AG04450 (cell line): ENCODE measurements at regions not wholly inside any gene's neighbourhood (a gene's known extent, or its start where the extent isn't known, plus 50 kb on each side); places are given as distances from the start of the nearest gene placed in this dataset.

Experiments
- CTCF ChIA-PET: fragments of 300-600, 350-600 bp; formaldehyde crosslinking; extraction: SDS; loops from one replicate; lab custom pipeline; 2022; ENCODE audit warnings: antibody characterized with exemption, inconsistent platforms; lab: Charles Lee
- POLR2A ChIA-PET: fragments of 350-600 bp; formaldehyde crosslinking; extraction: SDS; loops from one replicate; lab custom pipeline; 2021; ENCODE audit warnings: antibody characterized with exemption, inconsistent platforms; lab: Yijun Ruan, JAX
- DNase-seq: peaks from one replicate; pipeline ENCODE4 v3.0.0-alpha.2; 2011; ENCODE audit warnings: low read depth, low spot score
- H3K27ac ChIP-seq: one replicate; pipeline ENCODE4 v1.5.1; 2012; ENCODE audit warnings: low read depth, low read length, control low read depth
- H3K27me3 ChIP-seq: one replicate; pipeline ENCODE4 v1.6.0; 2012; ENCODE audit warnings: low read length; ENCODE audit not compliant: control insufficient read depth, insufficient read depth
- H3K4me3 ChIP-seq: 2 replicates; pipeline ENCODE4 v1.5.1; 2011; ENCODE audit warnings: mild to moderate bottlenecking, low read depth, low read length, control low read depth
- H3K9me3 ChIP-seq: 2 replicates; pipeline ENCODE4 v1.5.1; 2012; ENCODE audit warnings: low read length; ENCODE audit not compliant: control insufficient read depth, insufficient read depth
- CTCF ChIP-seq: IDR thresholded peaks from 2 replicates; pipeline ENCODE4 v1.5.1; 2011; ENCODE audit warnings: low read depth, low read length, control low read depth, inconsistent platforms

- CTCF ChIA-PET: no interaction called here
- no peaks in the 10 kb centered on the region for H3K27me3 ChIP-seq
- POLR2A ChIA-PET: no interaction called here
Observed at GRCh38 chr16:79320956-79321355, 279.6 kb downstream of the MAF start.

GRCh38 chr16:79318143-79318899 is 282.2 kb downstream of the MAF start:
- no peaks in the 10 kb centered on the region for H3K27me3 ChIP-seq
- peaks cover 38% of the 10 kb centered on the region for H3K9me3 ChIP-seq
- TF ChIP-seq CTCF: no peak
- DNase-seq: no peak
- POLR2A ChIA-PET: no interaction called here
- H3K4me3 ChIP-seq: no peak overlapping the region
- CTCF ChIA-PET: no interaction called here
- no peak overlapping the region for H3K27ac ChIP-seq

More at GRCh38 chr16:79320956-79321355, 279.6 kb downstream of the MAF start:
- no peak for DNase-seq
- H3K27ac ChIP-seq: no peak overlapping the region
- H3K4me3 ChIP-seq: no peak overlapping the region
- TF ChIP-seq CTCF: no peak
- H3K9me3 ChIP-seq: peaks cover 42% of the 10 kb centered on the region

- H3K27ac ChIP-seq: no peak overlapping the region
- no peak for DNase-seq
- H3K27me3 ChIP-seq: no peaks in the 10 kb centered on the region
- TF ChIP-seq CTCF: no peak
- ChIA-PET POLR2A (no interaction called here), CTCF (no interaction called here)
- peaks cover 43% of the 10 kb centered on the region for H3K9me3 ChIP-seq
- no peak overlapping the region for H3K4me3 ChIP-seq
Observed at GRCh38 chr16:79317521-79317920, 283.0 kb downstream of the MAF start.

- H3K27me3 ChIP-seq: no peaks in the 10 kb centered on the region
- POLR2A ChIA-PET: no interaction called here
- CTCF ChIA-PET: no interaction called here
- peaks cover 45% of the 10 kb centered on the region for H3K9me3 ChIP-seq
- no peak overlapping the region for H3K4me3 ChIP-seq
- TF ChIP-seq CTCF: no peak
- H3K27ac ChIP-seq: no peak overlapping the region
- no peak for DNase-seq
Observed at GRCh38 chr16:79317026-79317425, 283.5 kb downstream of the MAF start.

- CTCF ChIA-PET: no interaction called here
- H3K4me3 ChIP-seq: no peak overlapping the region
- POLR2A ChIA-PET: no interaction called here
- no peak for DNase-seq
- H3K9me3 ChIP-seq: peaks cover 45% of the 10 kb centered on the region
- no peak for TF ChIP-seq CTCF
- H3K27me3 ChIP-seq: no peaks in the 10 kb centered on the region
- H3K27ac ChIP-seq: no peak overlapping the region
Observed at GRCh38 chr16:79316004-79316458, 284.5 kb downstream of the MAF start.
